Effector CD4-positive, alpha-beta T cell (primary cell): ENCODE measurements at regions not wholly inside any gene's neighbourhood (a gene's known extent, or its start where the extent isn't known, plus 50 kb on each side); places are given as distances from the start of the nearest gene placed in this dataset.

Source experiments
- DNase-seq: peaks from one replicate; pipeline ENCODE4 v3.0.0-alpha.2; 2020

- DNase-seq: no peak
These were observed 276.5 kb downstream of the PRDM2 start for GRCh38 chr1:13976485-13976884.

- DNase-seq: no peak
These were observed 281.2 kb downstream of the PRDM2 start for GRCh38 chr1:13981142-13981541.

- no peak for DNase-seq
These were observed 283.4 kb downstream of the PRDM2 start for GRCh38 chr1:13983393-13983792.

- no peak for DNase-seq
These were observed 291.0 kb downstream of the PRDM2 start for GRCh38 chr1:13990939-13991338.

GRCh38 chr1:13992489-13993285 lies 292.7 kb downstream of the PRDM2 start:
- no peak for DNase-seq

GRCh38 chr1:13994386-13994785 lies 294.4 kb downstream of the PRDM2 start:
- no peak for DNase-seq

- no peak for DNase-seq
These were observed 296.3 kb downstream of the PRDM2 start for GRCh38 chr1:13996334-13996733.

- no peak for DNase-seq
These were observed 303.6 kb downstream of the PRDM2 start for GRCh38 chr1:14003552-14003951.

GRCh38 chr1:14009582-14009981 lies 309.6 kb downstream of the PRDM2 start:
- DNase-seq: no peak

GRCh38 chr1:14010476-14010875 lies 310.5 kb downstream of the PRDM2 start:
- no peak for DNase-seq

GRCh38 chr1:14011132-14011531 lies 311.1 kb downstream of the PRDM2 start:
- DNase-seq: no peak

GRCh38 chr1:14011888-14012287 lies 311.9 kb downstream of the PRDM2 start:
- no peak for DNase-seq

GRCh38 chr1:14014929-14015328 lies 314.9 kb downstream of the PRDM2 start:
- no peak for DNase-seq

- DNase-seq: no peak
These were observed 315.9 kb downstream of the PRDM2 start for GRCh38 chr1:14015917-14016316.

- DNase-seq: no peak
These were observed 317.6 kb downstream of the PRDM2 start for GRCh38 chr1:14017531-14017961.

GRCh38 chr1:14019461-14019860 lies 319.5 kb downstream of the PRDM2 start:
- no peak for DNase-seq

- no peak for DNase-seq
These were observed 320.0 kb downstream of the PRDM2 start for GRCh38 chr1:14020006-14020405.

- DNase-seq: no peak
These were observed 327.1 kb downstream of the PRDM2 start for GRCh38 chr1:14027099-14027498.

GRCh38 chr1:14031461-14031860 lies 331.5 kb downstream of the PRDM2 start:
- no peak for DNase-seq

GRCh38 chr1:14034506-14034905 lies 334.5 kb downstream of the PRDM2 start:
- DNase-seq: no peak

- DNase-seq: no peak
These were observed 337.3 kb downstream of the PRDM2 start for GRCh38 chr1:14037101-14037847.

GRCh38 chr1:14039582-14040430 lies 339.8 kb downstream of the PRDM2 start:
- DNase-seq: no peak

- DNase-seq: no peak
These were observed 350.0 kb downstream of the PRDM2 start for GRCh38 chr1:14049965-14050364.
